Neural cell (in vitro differentiated cells): ENCODE measurements at regions not wholly inside any gene's neighbourhood (a gene's known extent, or its start where the extent isn't known, plus 50 kb on each side); places are given as distances from the start of the nearest gene placed in this dataset.

Experiments used
- H2AFZ ChIP-seq: fragments of 200-600, 300-800 bp; sonication (generic), shearing (Covaris generic); 2 replicates; pipeline ENCODE4 v1.6.0; 2014; ENCODE audit warnings: low read depth, mild to moderate bottlenecking, antibody characterized with exemption, low read length, moderate library complexity
- H3F3A ChIP-seq: fragments of 200-600 bp; shearing (Covaris generic); 2 replicates; pipeline ENCODE4 v1.6.1; 2016; ENCODE audit warnings: mild to moderate bottlenecking, moderate library complexity, mixed read lengths, antibody characterized with exemption, low read length; ENCODE audit not compliant: insufficient read depth, poor library complexity, severe bottlenecking
- H3K27ac ChIP-seq: fragments of 200-600, 300-800 bp; sonication (generic), shearing (Covaris generic); 2 replicates; pipeline ENCODE4 v1.5.1; 2014; ENCODE audit warnings: mild to moderate bottlenecking, low read length, moderate library complexity
- H3K27me3 ChIP-seq: fragments of 300-800, 200-600 bp; sonication (generic), shearing (Covaris generic); 2 replicates; pipeline ENCODE4 v1.6.0; 2014; ENCODE audit warnings: mild to moderate bottlenecking, low read depth, low read length, moderate library complexity; ENCODE audit not compliant: insufficient read depth
- H3K36me3 ChIP-seq: fragments of 300-800, 200-600 bp; sonication (generic), shearing (Covaris generic); 2 replicates; pipeline ENCODE4 v1.5.1; 2014; ENCODE audit warnings: mild to moderate bottlenecking, antibody characterized with exemption, low read length, moderate library complexity; ENCODE audit not compliant: insufficient read depth
- H3K4me2 ChIP-seq: fragments of 300-800, 200-600 bp; sonication (generic), shearing (Covaris generic); 2 replicates; pipeline ENCODE4 v1.6.0; 2014; ENCODE audit warnings: mild to moderate bottlenecking, low read length
- H3K4me3 ChIP-seq: fragments of 300-800, 200-600 bp; sonication (generic), shearing (Covaris generic); 2 replicates; pipeline ENCODE4 v1.5.1; 2014; ENCODE audit warnings: mild to moderate bottlenecking, low read length, moderate library complexity
- H3K79me2 ChIP-seq: fragments of 200-600 bp; shearing (Covaris generic); replicated peaks from 2 replicates; pipeline ENCODE4 v1.6.0; 2014; ENCODE audit warnings: mild to moderate bottlenecking, low read length, moderate library complexity; ENCODE audit not compliant: insufficient read depth
- H3K9ac ChIP-seq: fragments of 300-800, 200-600 bp; sonication (generic), shearing (Covaris generic); 2 replicates; pipeline ENCODE4 v1.6.1; 2016; ENCODE audit warnings: mild to moderate bottlenecking, low read length, mixed read lengths
- H3K9me2 ChIP-seq: fragments of 200-600 bp; shearing (Covaris generic); 2 replicates; pipeline ENCODE4 v1.6.1; 2016; ENCODE audit warnings: mild to moderate bottlenecking, low read length, mixed read lengths; ENCODE audit not compliant: insufficient read depth
- H3K9me3 ChIP-seq: fragments of 200-600, 300-800 bp; sonication (generic), shearing (Covaris generic); 2 replicates; pipeline ENCODE4 v1.6.1; 2016; ENCODE audit warnings: mild to moderate bottlenecking, mixed run types, low read length, moderate library complexity, mixed read lengths
- H4K20me1 ChIP-seq: fragments of 200-600 bp; shearing (Covaris generic); 2 replicates; pipeline ENCODE4 v1.6.1; 2016; ENCODE audit warnings: mild to moderate bottlenecking, mixed run types; ENCODE audit not compliant: insufficient read depth
- CTCF ChIP-seq: fragments of 450-650 bp; IDR thresholded peaks from 2 replicates; pipeline ENCODE4 v1.5.1; 2014; ENCODE audit warnings: antibody characterized with exemption, mild to moderate bottlenecking, moderate library complexity; ENCODE audit not compliant: poor library complexity, severe bottlenecking
- EP300 ChIP-seq: fragments of 450-650 bp; conservative IDR thresholded peaks from 2 replicates; pipeline ENCODE4 v1.6.1; 2014; ENCODE audit warnings: antibody characterized with exemption, mild to moderate bottlenecking, moderate library complexity; ENCODE audit not compliant: poor library complexity, severe bottlenecking
- EZH2 ChIP-seq: fragments of 200-600, 300-800 bp; shearing (Covaris generic), sonication (generic); IDR thresholded peaks from 2 replicates; pipeline ENCODE4 v1.6.1; 2014; ENCODE audit warnings: antibody characterized with exemption, low read length, borderline replicate concordance, mild to moderate bottlenecking; ENCODE audit not compliant: insufficient read depth, poor library complexity, severe bottlenecking
- MXI1 ChIP-seq: fragments of 450-650 bp; conservative IDR thresholded peaks from 2 replicates; pipeline ENCODE4 v1.6.1; 2014; ENCODE audit warnings: antibody characterized with exemption, mild to moderate bottlenecking; ENCODE audit not compliant: poor library complexity, severe bottlenecking
- POLR2AphosphoS5 ChIP-seq: IDR thresholded peaks from 2 replicates; pipeline ENCODE4 v1.6.1; 2012
- RAD21 ChIP-seq: fragments of 450-650 bp; conservative IDR thresholded peaks from 2 replicates; pipeline ENCODE4 v1.6.1; 2014; ENCODE audit warnings: antibody characterized with exemption, mild to moderate bottlenecking, moderate library complexity
- REST ChIP-seq: IDR thresholded peaks from 2 replicates; pipeline ENCODE4 v1.6.1; 2012; ENCODE audit warnings: borderline replicate concordance
- SMC3 ChIP-seq: fragments of 450-650 bp; conservative IDR thresholded peaks from 2 replicates; pipeline ENCODE4 v1.6.1; 2014; ENCODE audit warnings: antibody characterized with exemption, mild to moderate bottlenecking, moderate library complexity; ENCODE audit not compliant: poor library complexity
- TAF1 ChIP-seq: IDR thresholded peaks from 2 replicates; pipeline ENCODE4 v1.6.1; 2012; ENCODE audit warnings: low read depth

GRCh38 chr5:143494595-143494994, 91.1 kb upstream of the NR3C1 start:
- no peaks in the 10 kb centered on the region for H3K36me3 ChIP-seq
- H3F3A ChIP-seq: no peaks in the 10 kb centered on the region
- H3K4me3 ChIP-seq: no peak overlapping the region
- H4K20me1 ChIP-seq: no peaks in the 10 kb centered on the region
- TF ChIP-seq EZH2 (no peak), SMC3 (no peak), EP300 (no peak), CTCF (no peak), MXI1 (no peak), POLR2AphosphoS5 (no peak), TAF1 (no peak), RAD21 (no peak), REST (no peak)
- H3K9ac ChIP-seq: no peak overlapping the region
- H3K79me2 ChIP-seq: no peaks in the 10 kb centered on the region
- H3K9me3 ChIP-seq: no peaks in the 10 kb centered on the region
- no peak overlapping the region for H3K27ac ChIP-seq
- H3K9me2 ChIP-seq: no peaks in the 10 kb centered on the region
- H3K4me2 ChIP-seq: no peak overlapping the region
- H3K27me3 ChIP-seq: no peaks in the 10 kb centered on the region
- no peak overlapping the region for H2AFZ ChIP-seq

GRCh38 chr5:143494162-143494561, 90.7 kb upstream of the NR3C1 start:
- no peaks in the 10 kb centered on the region for H3K79me2 ChIP-seq
- no peaks in the 10 kb centered on the region for H3K36me3 ChIP-seq
- H4K20me1 ChIP-seq: no peaks in the 10 kb centered on the region
- no peaks in the 10 kb centered on the region for H3K27me3 ChIP-seq
- H3F3A ChIP-seq: no peaks in the 10 kb centered on the region
- no peaks in the 10 kb centered on the region for H3K9me2 ChIP-seq
- no peak overlapping the region for H3K9ac ChIP-seq
- no peak for TF ChIP-seq MXI1
- no peak for TF ChIP-seq SMC3
- no peak for TF ChIP-seq POLR2AphosphoS5
- TF ChIP-seq TAF1: no peak
- TF ChIP-seq EZH2: no peak
- no peak for TF ChIP-seq EP300
- no peak for TF ChIP-seq RAD21
- TF ChIP-seq REST: no peak
- no peaks in the 10 kb centered on the region for H3K9me3 ChIP-seq
- no peak overlapping the region for H2AFZ ChIP-seq
- H3K4me3 ChIP-seq: no peak overlapping the region
- H3K4me2 ChIP-seq: no peak overlapping the region
- H3K27ac ChIP-seq: no peak overlapping the region
